ENCODE measurements at regions not wholly inside any gene's neighbourhood (a gene's known extent, or its start where the extent isn't known, plus 50 kb on each side); places are given as distances from the start of the nearest gene placed in this dataset.

- ATAC-seq (no peak), DNase-seq (no peak)
- Mint-ChIP-seq H3K36me3 (ENCODE audit: low read depth) (no peaks in the 10 kb centered on the region), H3K27ac (no peak overlapping the region), H3K4me1 (ENCODE audit: low read depth) (no peaks in the 10 kb centered on the region), H3K27me3 (peaks cover 4% of the 10 kb centered on the region), H3K9me3 (no peaks in the 10 kb centered on the region), H3K4me3 (no peak overlapping the region)
- CTCF ChIA-PET = no interaction called here
- no peak for TF ChIP-seq CTCF (IDR thresholded peaks at IDR 0.05)
- intact Hi-C loops (cut with micrococcal nuclease) = no loop called here
- POLR2A ChIA-PET = interaction anchor here (0.5 kb wide), 1 partner anchor 18 kb away, joined by 3 read pairs; no protein-coding TSS in a partner anchor
Observed at GRCh38 chr4:138487230-138487629, 245.1 kb upstream of the SLC7A11 start.

- POLR2A ChIA-PET = no interaction called here
- peaks cover 4% of the 10 kb centered on the region for H3K27me3 Mint-ChIP-seq
- ATAC-seq = no peak
- no peaks in the 10 kb centered on the region for H3K36me3 Mint-ChIP-seq (ENCODE audit: low read depth)
- no peaks in the 10 kb centered on the region for H3K4me1 Mint-ChIP-seq (ENCODE audit: low read depth)
- no peak overlapping the region for H3K4me3 Mint-ChIP-seq
- TF ChIP-seq CTCF (IDR thresholded peaks at IDR 0.05) = no peak
- intact Hi-C loops (cut with micrococcal nuclease) = no loop called here
- no peaks in the 10 kb centered on the region for H3K9me3 Mint-ChIP-seq
- CTCF ChIA-PET = no interaction called here
- DNase-seq = no peak
- H3K27ac Mint-ChIP-seq = no peak overlapping the region
Observed at GRCh38 chr4:138485498-138485897, 243.3 kb upstream of the SLC7A11 start.

- H3K4me3 Mint-ChIP-seq = no peak overlapping the region
- H3K36me3 Mint-ChIP-seq (ENCODE audit: low read depth) = no peaks in the 10 kb centered on the region
- TF ChIP-seq CTCF (IDR thresholded peaks at IDR 0.05) = no peak
- H3K4me1 Mint-ChIP-seq (ENCODE audit: low read depth) = no peaks in the 10 kb centered on the region
- H3K9me3 Mint-ChIP-seq = no peaks in the 10 kb centered on the region
- CTCF ChIA-PET = no interaction called here
- H3K27me3 Mint-ChIP-seq = no peaks in the 10 kb centered on the region
- H3K27ac Mint-ChIP-seq = no peak overlapping the region
- intact Hi-C loops (cut with micrococcal nuclease) = no loop called here
- ATAC-seq = no peak
- POLR2A ChIA-PET = no interaction called here
- DNase-seq = no peak
Observed at GRCh38 chr4:138475116-138475515, 233.0 kb upstream of the SLC7A11 start.

- ChIA-PET CTCF (interaction anchor here (1.2 kb wide), 1 partner anchor 86 kb away, joined by 3 read pairs; no protein-coding TSS in a partner anchor), POLR2A (no interaction called here)
- intact Hi-C loops (cut with micrococcal nuclease) = no loop called here
- H3K4me3 Mint-ChIP-seq = no peak overlapping the region
- H3K36me3 Mint-ChIP-seq (ENCODE audit: low read depth) = no peaks in the 10 kb centered on the region
- no peak overlapping the region for H3K27ac Mint-ChIP-seq
- no peak for DNase-seq
- no peaks in the 10 kb centered on the region for H3K9me3 Mint-ChIP-seq
- H3K27me3 Mint-ChIP-seq = no peaks in the 10 kb centered on the region
- H3K4me1 Mint-ChIP-seq (ENCODE audit: low read depth) = no peaks in the 10 kb centered on the region
- no peak for TF ChIP-seq CTCF (IDR thresholded peaks at IDR 0.05)
- no peak for ATAC-seq
Observed at GRCh38 chr4:138473339-138473738, 231.2 kb upstream of the SLC7A11 start.

GRCh38 chr4:138460477-138461414 is 218.6 kb upstream of the SLC7A11 start:
- H3K36me3 Mint-ChIP-seq (ENCODE audit: low read depth) = no peaks in the 10 kb centered on the region

More at GRCh38 chr4:138460477-138461414, 218.6 kb upstream of the SLC7A11 start:
- no peak for DNase-seq
- H3K4me1 Mint-ChIP-seq (ENCODE audit: low read depth) = no peaks in the 10 kb centered on the region
- no peak for TF ChIP-seq CTCF (IDR thresholded peaks at IDR 0.05)
- H3K9me3 Mint-ChIP-seq = no peaks in the 10 kb centered on the region
- ATAC-seq = no peak
- ChIA-PET CTCF (no interaction called here), POLR2A (no interaction called here)
- no peak overlapping the region for H3K4me3 Mint-ChIP-seq
- H3K27me3 Mint-ChIP-seq = no peaks in the 10 kb centered on the region
- intact Hi-C loops (cut with micrococcal nuclease) = no loop called here
- H3K27ac Mint-ChIP-seq = no peak overlapping the region
